HG02981 (cell line): ENCODE measurements at regions not wholly inside any gene's neighbourhood (a gene's known extent, or its start where the extent isn't known, plus 50 kb on each side); places are given as distances from the start of the nearest gene placed in this dataset.

ENCODE experiments used
- ATAC-seq: cut with Tn5 transposase; IDR thresholded peaks from one replicate; pipeline ENCODE4 v1.9.1; 2021; ENCODE audit warnings: mild to moderate bottlenecking, moderate library complexity; ENCODE audit not compliant: unreplicated experiment

- ATAC-seq: no peak
These were observed 105.3 kb downstream of the SLC6A15 start for GRCh38 chr12:84807249-84807648.

GRCh38 chr12:84805474-84805858 is 107.1 kb downstream of the SLC6A15 start:
- no peak for ATAC-seq

DNA sequence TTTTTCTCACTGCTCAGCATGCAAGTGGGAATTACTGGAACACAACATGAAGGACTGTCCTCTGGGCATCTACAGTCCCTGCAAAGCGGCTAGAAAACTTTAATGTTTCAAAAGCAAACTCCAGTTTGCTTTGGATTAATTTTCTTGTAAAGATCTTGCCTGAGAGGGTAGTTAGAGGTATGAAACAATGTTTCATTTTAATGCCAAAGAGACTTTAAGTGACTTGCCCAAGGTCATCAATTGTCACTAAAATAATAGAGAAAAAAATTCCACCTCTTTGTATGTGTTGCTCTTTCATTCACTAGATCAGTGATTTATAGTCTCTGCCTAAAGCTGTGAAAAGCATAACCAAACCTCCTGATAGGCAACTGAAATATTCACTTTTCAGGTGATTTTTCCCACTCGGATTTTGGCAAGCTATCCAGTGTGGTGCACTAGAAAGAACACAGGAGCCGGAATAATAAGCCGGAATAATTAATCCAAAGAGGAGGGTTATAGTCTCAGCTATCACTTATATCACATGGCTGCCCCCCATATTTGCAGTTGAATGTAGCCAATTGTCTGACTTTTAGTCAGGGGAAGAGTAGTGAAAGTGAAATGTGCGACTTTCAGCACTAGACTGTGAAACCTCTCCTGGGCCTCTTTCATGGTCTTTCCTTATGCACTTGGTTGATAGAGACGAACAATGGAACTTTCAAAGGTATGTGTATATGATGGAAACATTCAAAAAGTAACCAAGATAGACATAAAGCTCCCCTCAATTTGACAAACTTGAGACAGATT is 107.7 kb downstream of the SLC6A15 start:
- no peak for ATAC-seq

GRCh38 chr12:84803661-84804060 is 108.9 kb downstream of the SLC6A15 start:
- no peak for ATAC-seq

GRCh38 chr12:84802161-84802560 is 110.4 kb downstream of the SLC6A15 start:
- ATAC-seq: no peak

DNA sequence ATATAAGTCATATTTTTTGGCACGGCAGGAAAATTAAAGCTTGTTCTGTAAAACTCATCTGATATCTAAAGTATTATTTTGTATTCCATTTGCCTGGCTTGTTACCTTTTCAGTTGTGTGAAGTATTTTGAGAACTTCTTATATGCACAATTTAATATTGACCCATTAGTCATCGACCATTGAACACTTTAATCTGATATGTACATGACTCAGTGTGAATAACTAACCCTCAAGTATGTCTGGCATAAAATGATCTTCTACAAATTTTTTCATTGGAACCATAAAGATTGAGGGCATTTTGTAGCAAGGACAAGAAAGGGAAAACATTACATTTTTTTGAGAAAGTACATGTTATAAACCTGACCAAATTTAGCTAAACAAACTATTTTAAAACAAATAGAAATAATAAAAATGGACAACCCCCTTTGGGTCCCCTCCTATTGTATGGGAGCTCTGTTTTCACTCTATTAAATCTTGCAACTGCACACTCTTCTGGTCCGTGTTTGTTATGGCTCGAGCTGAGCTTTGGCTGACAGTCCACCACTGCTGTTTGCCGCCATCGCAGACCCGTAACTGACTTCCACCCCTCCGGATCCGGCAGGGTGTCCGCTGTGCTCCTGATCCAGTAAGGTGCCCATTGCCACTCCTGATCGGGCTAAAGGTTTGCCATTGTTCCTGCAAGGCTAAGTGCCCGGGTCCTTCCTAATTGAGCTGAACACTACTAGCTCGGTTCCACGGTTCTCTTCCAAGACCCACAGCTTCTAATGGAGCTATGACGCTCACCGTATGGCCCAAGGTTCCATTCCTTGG is 118.8 kb downstream of the SLC6A15 start:
- no peak for ATAC-seq

DNA sequence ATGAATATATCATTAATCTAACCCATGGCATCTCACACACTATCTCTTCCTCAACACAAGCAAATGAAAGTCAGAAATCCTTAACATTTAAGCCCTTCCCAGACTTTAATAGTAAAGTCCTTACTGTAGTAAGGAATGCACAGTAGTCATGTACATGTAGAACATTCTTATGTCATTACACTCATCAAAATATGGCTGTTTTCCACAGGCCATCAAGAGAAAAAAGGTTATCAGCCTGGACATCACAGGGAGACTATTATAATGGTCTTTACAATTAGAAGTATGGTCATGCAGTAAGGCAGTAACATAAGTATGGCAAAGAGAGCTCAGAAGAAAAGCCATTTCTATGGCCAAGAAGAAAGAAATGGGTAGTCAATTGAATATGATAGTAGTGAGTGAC is 121.2 kb downstream of the SLC6A15 start:
- no peak for ATAC-seq

DNA sequence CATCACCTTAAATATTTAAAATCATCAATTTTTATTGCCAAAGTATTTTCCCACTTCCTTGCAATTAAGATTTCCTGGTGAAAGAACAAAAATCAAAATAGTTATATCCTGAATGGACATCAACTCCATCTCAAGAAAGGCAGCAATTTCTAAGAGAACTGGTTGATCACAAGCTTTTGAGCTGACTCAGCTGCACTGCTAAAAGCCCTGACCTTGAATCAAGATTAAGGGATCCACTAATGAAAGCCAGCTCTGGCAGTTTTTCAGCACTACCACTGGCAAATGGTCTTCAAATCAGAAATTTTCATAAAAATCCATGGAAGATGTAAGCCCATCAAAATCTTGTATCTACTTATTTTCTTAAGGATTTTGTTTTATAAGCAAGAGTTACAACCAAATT is 123.4 kb downstream of the SLC6A15 start:
- no peak for ATAC-seq

GRCh38 chr12:84787253-84787652 is 125.3 kb downstream of the SLC6A15 start:
- no peak for ATAC-seq

DNA sequence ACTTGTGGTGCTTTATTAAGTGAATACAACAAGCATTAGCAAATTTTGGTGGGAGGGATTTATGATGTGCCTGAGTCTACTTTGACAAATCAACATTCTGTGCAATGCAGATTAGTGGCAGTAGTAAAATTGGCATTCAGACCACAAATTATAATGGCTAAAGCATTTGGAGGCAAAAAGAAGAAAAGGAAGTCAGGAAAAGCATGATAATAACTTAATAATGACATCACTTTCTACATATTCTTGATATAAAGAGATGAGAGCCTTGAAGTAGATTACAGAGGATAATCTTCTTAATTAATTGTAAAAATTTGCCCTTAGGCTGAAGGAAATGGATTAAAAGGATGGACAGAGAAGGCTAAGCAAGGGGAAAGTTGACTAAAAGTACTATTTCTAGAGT is 126.0 kb downstream of the SLC6A15 start:
- no peak for ATAC-seq

GRCh38 chr12:84785951-84786350 is 126.6 kb downstream of the SLC6A15 start:
- ATAC-seq: no peak

DNA sequence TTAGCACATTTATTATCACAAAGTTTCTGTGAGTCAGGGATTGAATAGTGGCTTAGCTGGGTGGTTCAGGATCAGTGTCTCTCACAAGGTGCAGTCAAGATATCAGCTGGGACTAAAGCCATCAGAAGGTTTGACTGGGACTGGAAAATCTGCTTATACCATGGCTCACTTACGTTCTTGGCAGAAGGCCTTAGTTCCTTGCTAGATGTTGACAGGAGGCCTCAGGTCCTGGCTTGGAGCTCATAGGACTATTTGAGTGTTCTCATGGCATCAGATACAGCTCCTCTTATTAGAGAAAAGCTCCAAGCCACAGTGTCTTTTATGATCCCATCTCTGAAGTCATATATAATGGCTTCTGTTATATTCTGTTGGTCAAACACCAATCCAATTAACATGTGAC is 127.3 kb downstream of the SLC6A15 start:
- no peak for ATAC-seq

DNA sequence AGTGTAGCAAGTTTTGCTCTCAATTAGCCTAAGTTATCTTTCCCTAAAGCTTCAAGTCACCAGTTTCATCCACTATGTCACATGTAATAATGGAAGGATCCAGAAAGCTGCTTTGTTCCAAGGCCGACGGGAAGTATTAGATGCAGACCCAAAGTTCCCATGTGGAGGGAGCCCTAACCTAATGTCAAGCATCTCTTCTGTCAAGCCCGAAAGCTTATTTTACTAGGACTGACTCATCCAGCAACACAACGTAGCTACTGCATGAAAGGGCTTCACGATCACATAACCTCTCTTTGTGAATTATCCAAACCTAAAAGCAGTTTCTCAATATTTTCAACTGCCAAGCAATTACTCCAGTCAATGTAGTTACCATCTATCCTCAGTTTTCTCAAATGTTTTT is 133.4 kb downstream of the SLC6A15 start:
- no peak for ATAC-seq

DNA sequence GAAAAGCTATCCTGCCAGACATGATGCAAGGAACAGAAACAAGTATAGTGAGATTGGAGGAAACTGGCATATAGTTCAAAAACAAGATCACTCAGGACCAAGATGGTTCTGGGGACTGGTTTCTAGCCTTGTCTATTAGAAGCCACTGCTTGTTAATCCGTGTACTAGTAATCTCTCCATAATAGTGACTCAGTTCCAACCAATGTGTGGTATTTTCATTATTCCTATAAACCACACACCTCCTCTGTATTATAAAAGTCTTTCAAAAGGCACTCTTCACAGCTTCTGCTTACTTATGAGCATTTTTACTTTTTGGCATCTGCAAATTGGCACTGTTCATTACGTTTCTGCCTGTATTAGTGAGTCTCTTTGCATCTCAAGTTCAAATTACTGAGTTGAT is 140.3 kb downstream of the SLC6A15 start:
- no peak for ATAC-seq

- no peak for ATAC-seq
These were observed 145.5 kb downstream of the SLC6A15 start for GRCh38 chr12:84767079-84767478.

DNA sequence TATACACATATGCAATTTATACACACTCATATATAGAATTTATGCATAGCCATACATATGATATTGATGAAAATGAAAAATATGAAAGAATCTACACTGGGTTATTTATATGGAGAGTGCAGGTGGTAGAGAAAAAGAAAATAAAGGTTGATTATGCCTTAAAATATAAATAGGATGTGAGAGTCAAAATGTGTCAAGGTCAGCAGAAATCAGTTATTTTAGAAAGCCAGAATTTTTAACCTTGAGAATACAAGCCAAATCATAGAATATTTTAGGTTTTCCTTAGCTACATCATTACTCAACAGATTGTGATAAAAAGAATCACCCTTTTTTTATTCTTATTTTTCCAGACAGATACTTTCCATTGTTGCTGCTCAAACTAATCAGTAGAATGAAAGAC is 146.2 kb downstream of the SLC6A15 start:
- no peak for ATAC-seq

GRCh38 chr12:84764001-84764400 is 148.6 kb downstream of the SLC6A15 start:
- ATAC-seq: no peak

DNA sequence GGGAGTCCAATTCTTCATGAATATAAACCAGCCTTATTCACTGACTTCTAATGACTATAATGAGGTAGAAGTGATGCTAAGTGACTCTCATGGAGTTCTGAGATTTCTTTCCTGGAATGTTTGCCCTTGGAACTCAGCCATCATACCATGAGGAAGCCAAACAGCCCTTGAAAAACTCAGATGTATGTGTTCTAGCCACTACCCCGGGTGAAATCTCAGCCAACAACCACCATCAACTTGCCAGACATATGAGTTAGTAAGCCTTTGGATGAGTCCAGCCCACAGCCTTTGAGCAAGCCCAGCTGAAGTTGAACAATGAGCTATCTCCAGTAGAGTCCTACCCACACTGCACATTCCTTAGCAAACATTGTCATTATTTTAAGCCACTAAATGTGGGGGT is 149.5 kb downstream of the SLC6A15 start:
- no peak for ATAC-seq

DNA sequence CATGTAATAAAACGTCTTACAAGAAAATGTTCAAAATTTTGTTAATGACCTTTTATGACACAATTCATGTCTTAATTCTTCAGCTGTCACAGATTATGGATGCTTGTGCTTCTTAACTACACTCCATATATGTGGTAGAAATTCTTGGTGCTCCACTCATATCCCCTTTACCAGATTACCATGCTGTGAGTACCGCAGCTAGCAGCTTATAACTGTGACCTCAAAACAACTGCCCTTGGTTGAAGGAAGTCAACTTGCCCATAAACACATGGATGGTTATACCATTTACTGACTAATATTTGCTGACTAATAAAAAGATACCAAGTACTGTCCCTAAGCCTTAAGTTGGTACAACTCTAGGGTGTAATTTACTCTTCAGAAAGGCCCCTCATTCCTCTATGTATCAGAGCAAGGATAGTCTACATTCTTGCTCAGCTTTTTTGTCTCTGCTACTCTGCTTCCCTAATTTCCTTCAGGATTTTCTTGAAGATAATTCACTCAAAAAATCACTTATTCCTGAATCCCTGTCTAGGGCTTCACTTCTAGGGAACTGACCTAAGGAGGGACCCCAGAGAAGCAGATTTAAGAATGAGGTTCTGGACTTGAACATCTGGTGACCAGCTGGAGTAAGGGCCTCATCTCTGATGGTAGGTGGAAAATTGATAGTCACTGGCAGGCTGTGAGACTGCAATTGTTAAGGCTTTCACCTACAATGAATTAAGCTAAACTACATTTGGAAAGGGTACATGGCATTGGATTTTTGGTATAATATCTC is 152.3 kb downstream of the SLC6A15 start:
- no peak for ATAC-seq

DNA sequence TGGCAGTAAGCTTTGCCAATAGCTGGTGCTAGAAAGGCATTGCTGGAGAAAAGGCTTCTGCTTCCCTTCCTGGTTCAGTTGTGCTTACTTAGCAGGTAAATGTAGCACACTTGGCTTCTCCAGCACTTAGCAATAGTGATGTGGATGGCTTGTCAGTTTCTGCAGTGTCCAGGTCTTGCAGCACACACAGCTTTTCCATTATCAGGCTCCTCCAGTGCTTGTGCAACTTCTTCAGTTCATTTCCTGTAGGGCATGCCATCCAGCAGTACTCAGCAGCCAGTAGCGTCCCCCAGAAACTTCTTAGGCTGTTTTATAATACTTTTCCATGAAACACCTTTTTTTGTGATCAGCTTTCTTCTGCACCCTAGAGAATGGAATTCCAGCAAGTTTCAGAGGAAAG is 154.6 kb downstream of the SLC6A15 start:
- ATAC-seq: no peak

DNA sequence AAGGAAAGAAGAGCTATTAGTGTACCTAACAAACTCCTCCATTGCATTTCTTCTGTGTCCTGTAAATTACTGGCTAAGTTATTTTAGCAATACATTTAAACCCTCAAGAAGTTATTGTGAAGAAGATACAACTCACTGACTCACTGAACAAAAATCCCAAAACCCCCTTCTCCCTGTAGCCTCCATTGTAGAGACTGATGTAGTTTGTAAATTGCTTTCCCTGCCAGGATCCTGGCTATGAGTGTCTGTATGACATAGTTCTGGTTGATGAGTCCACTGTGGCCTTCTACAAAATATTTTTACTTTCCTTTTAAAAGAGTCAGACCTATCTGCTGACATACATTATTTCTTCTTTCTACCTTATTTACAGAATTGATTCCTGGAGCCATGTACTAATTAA is 155.6 kb downstream of the SLC6A15 start:
- no peak for ATAC-seq

- ATAC-seq: no peak
These were observed 167.5 kb downstream of the SLC6A15 start for GRCh38 chr12:84745127-84745526.
